ENCODE measurements at regions not wholly inside any gene's neighbourhood (a gene's known extent, or its start where the extent isn't known, plus 50 kb on each side); places are given as distances from the start of the nearest gene placed in this dataset.

GRCh38 chr3:194991338-194991654, 279.7 kb downstream of the XXYLT1 start:
- Mint-ChIP-seq H3K27ac (ENCODE audit: unreplicated experiment) (no peak overlapping the region), H3K36me3 (ENCODE audit: low read depth, unreplicated experiment) (no peaks in the 10 kb centered on the region), H3K4me3 (ENCODE audit: unreplicated experiment) (no peak overlapping the region), H3K27me3 (ENCODE audit: unreplicated experiment) (peaks cover 4% of the 10 kb centered on the region), H3K4me1 (ENCODE audit: unreplicated experiment) (no peaks in the 10 kb centered on the region), H3K9me3 (ENCODE audit: unreplicated experiment) (no peaks in the 10 kb centered on the region)
- TF ChIP-seq CTCF (IDR thresholded peaks at IDR 0.05; ENCODE audit: unreplicated experiment): no peak
- DNase-seq (ENCODE audit: low spot score): no peak

GRCh38 chr3:194993896-194994295, 277.1 kb downstream of the XXYLT1 start:
- Mint-ChIP-seq H3K36me3 (ENCODE audit: low read depth, unreplicated experiment) (no peaks in the 10 kb centered on the region), H3K9me3 (ENCODE audit: unreplicated experiment) (no peaks in the 10 kb centered on the region), H3K4me1 (ENCODE audit: unreplicated experiment) (no peaks in the 10 kb centered on the region), H3K27me3 (ENCODE audit: unreplicated experiment) (peaks cover 6% of the 10 kb centered on the region), H3K4me3 (ENCODE audit: unreplicated experiment) (no peak overlapping the region), H3K27ac (ENCODE audit: unreplicated experiment) (no peak overlapping the region)
- no peak for DNase-seq (ENCODE audit: low spot score)
- TF ChIP-seq CTCF (IDR thresholded peaks at IDR 0.05; ENCODE audit: unreplicated experiment): no peak

- H3K36me3 Mint-ChIP-seq (ENCODE audit: low read depth, unreplicated experiment): no peaks in the 10 kb centered on the region
- peaks cover 6% of the 10 kb centered on the region for H3K27me3 Mint-ChIP-seq (ENCODE audit: unreplicated experiment)
- H3K4me3 Mint-ChIP-seq (ENCODE audit: unreplicated experiment): no peak overlapping the region
- no peak for DNase-seq (ENCODE audit: low spot score)
- TF ChIP-seq CTCF (IDR thresholded peaks at IDR 0.05; ENCODE audit: unreplicated experiment): no peak
- no peaks in the 10 kb centered on the region for H3K4me1 Mint-ChIP-seq (ENCODE audit: unreplicated experiment)
- H3K27ac Mint-ChIP-seq (ENCODE audit: unreplicated experiment): no peak overlapping the region
- no peaks in the 10 kb centered on the region for H3K9me3 Mint-ChIP-seq (ENCODE audit: unreplicated experiment)
These were observed 276.4 kb downstream of the XXYLT1 start for GRCh38 chr3:194994551-194994981.

- Mint-ChIP-seq H3K9me3 (ENCODE audit: unreplicated experiment) (no peaks in the 10 kb centered on the region), H3K36me3 (ENCODE audit: low read depth, unreplicated experiment) (no peaks in the 10 kb centered on the region), H3K27ac (ENCODE audit: unreplicated experiment) (no peak overlapping the region), H3K4me1 (ENCODE audit: unreplicated experiment) (no peaks in the 10 kb centered on the region), H3K4me3 (ENCODE audit: unreplicated experiment) (no peak overlapping the region), H3K27me3 (ENCODE audit: unreplicated experiment) (peaks cover 6% of the 10 kb centered on the region)
- no peak for DNase-seq (ENCODE audit: low spot score)
- TF ChIP-seq CTCF (IDR thresholded peaks at IDR 0.05; ENCODE audit: unreplicated experiment): no peak
These were observed 275.6 kb downstream of the XXYLT1 start for GRCh38 chr3:194995334-194995733.

- TF ChIP-seq CTCF (IDR thresholded peaks at IDR 0.05; ENCODE audit: unreplicated experiment): no peak
- Mint-ChIP-seq H3K9me3 (ENCODE audit: unreplicated experiment) (no peaks in the 10 kb centered on the region), H3K4me1 (ENCODE audit: unreplicated experiment) (no peaks in the 10 kb centered on the region), H3K4me3 (ENCODE audit: unreplicated experiment) (no peak overlapping the region), H3K36me3 (ENCODE audit: low read depth, unreplicated experiment) (no peaks in the 10 kb centered on the region), H3K27ac (ENCODE audit: unreplicated experiment) (no peak overlapping the region), H3K27me3 (ENCODE audit: unreplicated experiment) (peaks cover 2% of the 10 kb centered on the region)
- DNase-seq (ENCODE audit: low spot score): no peak
These were observed 275.0 kb downstream of the XXYLT1 start for GRCh38 chr3:194995922-194996321.

Measured in endothelial cell (in vitro differentiated cells).